ENCODE measurements at regions not wholly inside any gene's neighbourhood (a gene's known extent, or its start where the extent isn't known, plus 50 kb on each side); places are given as distances from the start of the nearest gene placed in this dataset.

DNA sequence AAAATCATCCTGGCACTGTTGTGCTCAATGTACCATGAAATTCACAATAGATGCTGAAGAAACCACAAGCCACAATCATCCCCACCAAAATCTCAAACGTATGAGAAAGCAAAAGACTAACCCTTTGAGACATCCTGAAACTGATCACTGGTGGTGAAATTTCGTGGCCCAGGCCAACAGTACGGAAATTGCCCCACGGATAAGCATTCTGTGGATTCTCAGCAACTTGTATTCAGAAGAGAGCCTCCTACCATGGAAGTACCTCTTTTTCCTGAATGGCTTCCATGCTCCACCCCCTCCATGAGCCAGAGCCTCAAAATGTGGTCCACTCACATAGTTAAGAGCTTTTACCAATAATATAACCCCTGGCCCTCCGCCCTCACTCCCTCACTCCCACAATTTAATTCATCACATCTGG lies 163.9 kb upstream of the AUTS2 start:
- Histone ChIP-seq H3K4me1 (peaks cover 15% of the 10 kb centered on the region), H3K9ac (no peak overlapping the region), H3K27me3 (ENCODE audit: control insufficient read depth, insufficient read depth, low read length) (no peaks in the 10 kb centered on the region), H3K9me3 (ENCODE audit: control insufficient read depth, low read length) (no peaks in the 10 kb centered on the region), H2AFZ (no peak overlapping the region), H3K36me3 (ENCODE audit: control insufficient read depth, insufficient read depth, low read length) (no peaks in the 10 kb centered on the region), H3K4me2 (ENCODE audit: low read length) (no peak overlapping the region), H3K27ac (no peak overlapping the region), H3K79me2 (no peaks in the 10 kb centered on the region), H3K4me3 (ENCODE audit: low read depth, low read length) (no peak overlapping the region)
- TF ChIP-seq, protein P1, sequence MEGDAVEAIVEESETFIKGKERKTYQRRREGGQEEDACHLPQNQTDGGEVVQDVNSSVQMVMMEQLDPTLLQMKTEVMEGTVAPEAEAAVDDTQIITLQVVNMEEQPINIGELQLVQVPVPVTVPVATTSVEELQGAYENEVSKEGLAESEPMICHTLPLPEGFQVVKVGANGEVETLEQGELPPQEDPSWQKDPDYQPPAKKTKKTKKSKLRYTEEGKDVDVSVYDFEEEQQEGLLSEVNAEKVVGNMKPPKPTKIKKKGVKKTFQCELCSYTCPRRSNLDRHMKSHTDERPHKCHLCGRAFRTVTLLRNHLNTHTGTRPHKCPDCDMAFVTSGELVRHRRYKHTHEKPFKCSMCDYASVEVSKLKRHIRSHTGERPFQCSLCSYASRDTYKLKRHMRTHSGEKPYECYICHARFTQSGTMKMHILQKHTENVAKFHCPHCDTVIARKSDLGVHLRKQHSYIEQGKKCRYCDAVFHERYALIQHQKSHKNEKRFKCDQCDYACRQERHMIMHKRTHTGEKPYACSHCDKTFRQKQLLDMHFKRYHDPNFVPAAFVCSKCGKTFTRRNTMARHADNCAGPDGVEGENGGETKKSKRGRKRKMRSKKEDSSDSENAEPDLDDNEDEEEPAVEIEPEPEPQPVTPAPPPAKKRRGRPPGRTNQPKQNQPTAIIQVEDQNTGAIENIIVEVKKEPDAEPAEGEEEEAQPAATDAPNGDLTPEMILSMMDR (IDR thresholded peaks at IDR 0.05), result no peak

- H3K4me1 ChIP-seq, result peaks cover 6% of the 10 kb centered on the region
- H3K27ac ChIP-seq, result no peak overlapping the region
- TF ChIP-seq, protein P1 (IDR thresholded peaks at IDR 0.05), result no peak
- H3K4me3 ChIP-seq (ENCODE audit: low read depth, low read length), result no peak overlapping the region
- no peaks in the 10 kb centered on the region for H3K79me2 ChIP-seq
- H3K36me3 ChIP-seq (ENCODE audit: control insufficient read depth, insufficient read depth, low read length), result no peaks in the 10 kb centered on the region
- H3K4me2 ChIP-seq (ENCODE audit: low read length), result no peak overlapping the region
- no peaks in the 10 kb centered on the region for H3K9me3 ChIP-seq (ENCODE audit: control insufficient read depth, low read length)
- H3K9ac ChIP-seq, result no peak overlapping the region
- no peaks in the 10 kb centered on the region for H3K27me3 ChIP-seq (ENCODE audit: control insufficient read depth, insufficient read depth, low read length)
- H2AFZ ChIP-seq, result no peak overlapping the region
Observed at GRCh38 chr7:69435711-69436110, 162.6 kb upstream of the AUTS2 start.

- Histone ChIP-seq H3K4me3 (ENCODE audit: low read depth, low read length) (no peak overlapping the region), H3K9ac (no peak overlapping the region), H2AFZ (no peak overlapping the region), H3K79me2 (no peaks in the 10 kb centered on the region), H3K9me3 (ENCODE audit: control insufficient read depth, low read length) (no peaks in the 10 kb centered on the region), H3K36me3 (ENCODE audit: control insufficient read depth, insufficient read depth, low read length) (no peaks in the 10 kb centered on the region), H3K4me1 (no peaks in the 10 kb centered on the region), H3K4me2 (ENCODE audit: low read length) (no peak overlapping the region), H3K27me3 (ENCODE audit: control insufficient read depth, insufficient read depth, low read length) (no peaks in the 10 kb centered on the region), H3K27ac (no peak overlapping the region)
- TF ChIP-seq, protein P1 (IDR thresholded peaks at IDR 0.05), result no peak
Observed at GRCh38 chr7:69436946-69437345, 161.3 kb upstream of the AUTS2 start.

DNA sequence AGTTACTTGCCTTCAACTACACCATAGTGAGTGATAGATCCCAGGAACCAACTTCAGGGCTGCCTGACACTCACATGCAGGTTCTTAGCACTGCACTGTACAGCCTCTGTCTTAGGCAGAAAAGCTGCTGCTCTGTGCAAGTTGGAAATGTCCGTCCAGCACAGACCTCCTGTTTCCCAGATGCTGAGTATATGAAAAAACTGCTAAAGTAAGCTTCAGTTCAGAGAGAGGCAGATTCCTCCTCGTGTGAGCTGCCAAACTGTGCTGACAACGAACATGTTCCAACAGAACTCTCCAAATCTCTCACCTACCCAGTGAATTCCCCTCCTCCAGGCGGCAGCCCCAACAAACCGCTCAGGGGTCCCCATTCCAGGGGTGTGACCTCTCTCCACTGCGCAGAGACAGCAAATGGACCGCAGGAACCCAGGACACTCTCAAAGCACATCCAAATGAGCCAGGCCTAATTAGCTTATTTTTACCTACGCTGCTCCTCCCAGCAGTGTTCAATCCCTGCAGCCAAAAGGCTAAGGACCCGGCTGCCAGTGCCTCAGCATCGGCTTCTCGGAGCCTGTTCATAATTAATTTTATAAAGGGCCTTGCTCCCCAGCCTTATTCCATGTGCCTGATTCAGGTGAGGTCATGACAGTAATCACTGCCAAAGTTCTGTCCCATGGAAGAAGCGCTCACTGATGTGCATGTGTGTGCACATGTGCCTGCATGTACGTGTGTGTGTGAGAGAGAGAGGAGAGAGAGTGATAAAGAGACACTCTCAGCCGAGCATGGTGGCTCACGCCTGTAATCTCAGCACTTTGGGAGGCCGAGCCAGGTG lies 159.5 kb upstream of the AUTS2 start:
- H3K27me3 ChIP-seq (ENCODE audit: control insufficient read depth, insufficient read depth, low read length), result no peaks in the 10 kb centered on the region
- H3K4me1 ChIP-seq, result no peaks in the 10 kb centered on the region
- H3K79me2 ChIP-seq, result no peaks in the 10 kb centered on the region
- no peaks in the 10 kb centered on the region for H3K9me3 ChIP-seq (ENCODE audit: control insufficient read depth, low read length)
- H3K4me3 ChIP-seq (ENCODE audit: low read depth, low read length), result no peak overlapping the region
- H3K4me2 ChIP-seq (ENCODE audit: low read length), result no peak overlapping the region
- no peak overlapping the region for H3K27ac ChIP-seq
- H3K9ac ChIP-seq, result no peak overlapping the region
- H2AFZ ChIP-seq, result peak overlapping the region; percentile 33
- TF ChIP-seq, protein P1 (IDR thresholded peaks at IDR 0.05), result no peak
- no peaks in the 10 kb centered on the region for H3K36me3 ChIP-seq (ENCODE audit: control insufficient read depth, insufficient read depth, low read length)
